HG03064 (cell line): ENCODE measurements at regions not wholly inside any gene's neighbourhood (a gene's known extent, or its start where the extent isn't known, plus 50 kb on each side); places are given as distances from the start of the nearest gene placed in this dataset.

ENCODE experiments used
- ATAC-seq: cut with Tn5 transposase; IDR thresholded peaks from one replicate; pipeline ENCODE4 v1.9.1; 2021; ENCODE audit warnings: low read depth; ENCODE audit not compliant: unreplicated experiment

- ATAC-seq = no peak
Observed at GRCh38 chr1:188194916-188195315, 1366.2 kb downstream of the PLA2G4A start.

GRCh38 chr1:188218289-188218688, 1389.5 kb downstream of the PLA2G4A start:
- ATAC-seq = no peak

GRCh38 chr1:188220051-188220450, 1391.3 kb downstream of the PLA2G4A start:
- no peak for ATAC-seq

GRCh38 chr1:188224263-188224662, 1395.5 kb downstream of the PLA2G4A start:
- no peak for ATAC-seq

GRCh38 chr1:188225975-188226374, 1397.2 kb downstream of the PLA2G4A start:
- no peak for ATAC-seq

- no peak for ATAC-seq
Observed at GRCh38 chr1:188228623-188229022, 1399.9 kb downstream of the PLA2G4A start.

- ATAC-seq = no peak
Observed at GRCh38 chr1:188237573-188238348, 1409.0 kb downstream of the PLA2G4A start.

GRCh38 chr1:188240772-188241406, 1412.1 kb downstream of the PLA2G4A start:
- no peak for ATAC-seq

- no peak for ATAC-seq
Observed at GRCh38 chr1:188241629-188242028, 1412.9 kb downstream of the PLA2G4A start.

- ATAC-seq = no peak
Observed at GRCh38 chr1:188243456-188243855, 1414.7 kb downstream of the PLA2G4A start.

- no peak for ATAC-seq
Observed at GRCh38 chr1:188244681-188245080, 1415.9 kb downstream of the PLA2G4A start.

- ATAC-seq = no peak
Observed at GRCh38 chr1:188247255-188247654, 1418.5 kb downstream of the PLA2G4A start.

GRCh38 chr1:188249811-188250210, 1421.1 kb downstream of the PLA2G4A start:
- no peak for ATAC-seq

- no peak for ATAC-seq
Observed at GRCh38 chr1:188251036-188251435, 1422.3 kb downstream of the PLA2G4A start.

- no peak for ATAC-seq
Observed at GRCh38 chr1:188261849-188262248, 1433.1 kb downstream of the PLA2G4A start.

- no peak for ATAC-seq
Observed at GRCh38 chr1:188269956-188270355, 1441.2 kb downstream of the PLA2G4A start.

GRCh38 chr1:188270497-188270896, 1441.7 kb downstream of the PLA2G4A start:
- ATAC-seq = no peak

- no peak for ATAC-seq
Observed at GRCh38 chr1:188277771-188278170, 1449.0 kb downstream of the PLA2G4A start.

- no peak for ATAC-seq
Observed at GRCh38 chr1:188281921-188282320, 1453.2 kb downstream of the PLA2G4A start.

- no peak for ATAC-seq
Observed at GRCh38 chr1:188295157-188295556, 1466.4 kb downstream of the PLA2G4A start.

- ATAC-seq = no peak
Observed at GRCh38 chr1:188302746-188303145, 1474.0 kb downstream of the PLA2G4A start.

- ATAC-seq = no peak
Observed at GRCh38 chr1:188314557-188315137, 1485.9 kb downstream of the PLA2G4A start.
